A673 (cell line): ENCODE measurements at regions not wholly inside any gene's neighbourhood (a gene's known extent, or its start where the extent isn't known, plus 50 kb on each side); places are given as distances from the start of the nearest gene placed in this dataset.
"Not testable (repeated sequence)": the region's sequence is repeated elsewhere in the genome, so short reads cannot be mapped to it uniquely, and the experiment has no call there.

Experiments
- BruUV-seq: library from RNA; stranded (reverse); fragments of 400-500 nt; replicated peaks from 2 replicates; lab custom pipeline; 2021; lab: Mats Ljungman, UMichigan
- CTCF ChIA-PET: fragments of 300-600 bp; sonication (Branson Sonifier 250); formaldehyde crosslinking; loops from one replicate; lab custom pipeline; 2022; ENCODE audit warnings: antibody characterized with exemption; lab: Charles Lee
- POLR2A ChIA-PET: fragments of 300-600 bp; sonication (Branson Sonifier 250); formaldehyde crosslinking; loops from one replicate; lab custom pipeline; 2022; ENCODE audit warnings: antibody characterized with exemption; ENCODE audit not compliant: low non-redundant PET; lab: Charles Lee
- DNase-seq: peaks from one replicate; pipeline ENCODE4 v3.0.0-alpha.2; 2015; ENCODE audit warnings: low spot score
- H3K27ac ChIP-seq: fragments of 200-600 bp; sonication (generic); 2 replicates; pipeline ENCODE4 v1.5.1; 2016; ENCODE audit warnings: mixed run types, low read depth, mild to moderate bottlenecking, mixed read lengths, antibody characterized with exemption, low read length; ENCODE audit not compliant: poor library complexity, severe bottlenecking
- H3K27me3 ChIP-seq: fragments of 200-600 bp; sonication (generic); replicated peaks from 2 replicates; pipeline ENCODE4 v1.6.1; 2017; ENCODE audit warnings: mixed run types, low read depth, mild to moderate bottlenecking, mixed read lengths, antibody characterized with exemption, low read length; ENCODE audit not compliant: insufficient read depth, poor library complexity
- H3K36me3 ChIP-seq: fragments of 200-600 bp; sonication (generic); 2 replicates; pipeline ENCODE4 v1.6.1; 2016; ENCODE audit warnings: mixed run types, mild to moderate bottlenecking, mixed read lengths, antibody characterized with exemption, low read length; ENCODE audit not compliant: insufficient read depth, poor library complexity, severe bottlenecking
- H3K4me1 ChIP-seq: fragments of 200-600 bp; sonication (generic); 2 replicates; pipeline ENCODE4 v1.6.1; 2017; ENCODE audit warnings: mixed run types, mild to moderate bottlenecking, mixed read lengths, antibody characterized with exemption, low read length; ENCODE audit not compliant: insufficient read depth, poor library complexity, severe bottlenecking
- H3K4me3 ChIP-seq: fragments of 200-600 bp; sonication (generic); 2 replicates; pipeline ENCODE4 v1.5.1; 2016; ENCODE audit warnings: low read depth, mixed run types, mild to moderate bottlenecking, mixed read lengths, low read length; ENCODE audit not compliant: poor library complexity, severe bottlenecking
- H3K9me3 ChIP-seq: fragments of 200-600 bp; sonication (generic); 2 replicates; pipeline ENCODE4 v1.6.1; 2016; ENCODE audit warnings: mixed run types, low read depth, mild to moderate bottlenecking, mixed read lengths, antibody characterized with exemption, low read length; ENCODE audit not compliant: poor library complexity, severe bottlenecking
- CTCF ChIP-seq: fragments of 300-800, 200-600 bp; sonication (generic); conservative IDR thresholded peaks from 2 replicates; pipeline ENCODE4 v1.5.1; 2017; ENCODE audit warnings: low read depth, mild to moderate bottlenecking, antibody characterized with exemption, low read length, moderate library complexity, mixed read lengths
- EZH2 ChIP-seq: fragments of 200-600 bp; sonication (generic); IDR thresholded peaks from 2 replicates; pipeline ENCODE4 v1.6.1; 2017; ENCODE audit warnings: borderline replicate concordance, low read depth, mild to moderate bottlenecking, mixed read lengths, antibody characterized with exemption, low read length; ENCODE audit not compliant: poor library complexity, severe bottlenecking
- intact Hi-C: fragments of 100-400 bp; cut with micrococcal nuclease; formaldehyde crosslinking; loops from one replicate; pipeline ENCODE4 v1.10.0; 2022; ENCODE audit not compliant: unreplicated experiment

DNA sequence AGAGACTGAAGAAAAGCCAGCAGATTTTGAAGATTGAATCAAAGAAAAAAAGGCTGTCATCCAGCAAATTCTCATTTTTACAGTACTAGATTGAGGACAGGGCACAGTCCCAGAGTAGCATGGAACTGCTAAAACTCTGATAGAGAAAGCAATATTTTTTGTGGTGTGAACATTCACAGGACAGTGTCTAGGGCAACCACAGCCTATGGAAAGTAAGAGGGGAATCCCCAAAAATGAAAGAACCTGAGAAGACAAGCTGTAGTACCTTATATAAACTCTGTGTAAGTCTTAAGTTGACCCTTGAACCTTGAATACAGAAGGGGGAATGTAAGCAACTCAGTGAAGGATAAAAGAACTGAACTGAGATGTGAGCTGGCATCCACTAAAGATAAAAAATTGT, 540.3 kb downstream of the HINT1 start:
- Histone ChIP-seq H3K27me3 (no peaks in the 10 kb centered on the region), H3K9me3 (no peaks in the 10 kb centered on the region), H3K36me3 (no peaks in the 10 kb centered on the region), H3K4me3 (no peak overlapping the region), H3K4me1 (no peaks in the 10 kb centered on the region), H3K27ac (no peak overlapping the region)
- BruUV-seq, result no TSS peak
- DNase-seq, result no peak
- TF ChIP-seq EZH2, result no peak
- no peak for TF ChIP-seq CTCF
- ChIA-PET POLR2A (no interaction called here), CTCF (no interaction called here)
- intact Hi-C loops, result no loop called here

GRCh38 chr5:130616161-130616560, 548.9 kb downstream of the HINT1 start:
- no TSS peak for BruUV-seq
- Histone ChIP-seq H3K27ac (no peak overlapping the region), H3K4me1 (no peaks in the 10 kb centered on the region), H3K9me3 (no peaks in the 10 kb centered on the region), H3K27me3 (no peaks in the 10 kb centered on the region), H3K4me3 (no peak overlapping the region), H3K36me3 (no peaks in the 10 kb centered on the region)
- TF ChIP-seq CTCF (no peak), EZH2 (no peak)
- POLR2A ChIA-PET, result no interaction called here
- DNase-seq, result no peak
- CTCF ChIA-PET, result no interaction called here
- intact Hi-C loops, result no loop called here

GRCh38 chr5:130605234-130605633, 559.8 kb downstream of the HINT1 start:
- no peaks in the 10 kb centered on the region for H3K27me3 ChIP-seq
- no peaks in the 10 kb centered on the region for H3K4me1 ChIP-seq
- POLR2A ChIA-PET, result no interaction called here
- no peak overlapping the region for H3K4me3 ChIP-seq
- CTCF ChIA-PET, result no interaction called here
- no peak overlapping the region for H3K27ac ChIP-seq
- no peaks in the 10 kb centered on the region for H3K36me3 ChIP-seq
- intact Hi-C loops, result no loop called here
- BruUV-seq, result no TSS peak
- no peak for DNase-seq
- TF ChIP-seq EZH2 (no peak), CTCF (no peak)
- no peaks in the 10 kb centered on the region for H3K9me3 ChIP-seq

DNA sequence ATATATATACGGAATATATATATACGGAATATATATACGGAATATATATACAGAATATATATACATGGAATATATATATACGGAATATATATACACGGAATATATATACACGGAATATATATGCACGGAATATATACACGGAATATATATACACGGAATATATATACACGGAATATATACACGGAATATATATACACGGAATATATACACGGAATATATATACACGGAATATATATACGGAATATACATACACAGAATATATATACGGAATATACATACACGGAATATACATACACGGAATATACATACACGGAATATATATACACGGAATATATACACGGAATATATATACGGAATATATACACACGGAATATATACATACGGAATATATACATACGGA, 568.4 kb downstream of the HINT1 start:
- CTCF ChIA-PET, H3K4me3 ChIP-seq, H3K27ac ChIP-seq, BruUV-seq, DNase-seq, intact Hi-C loops, H3K9me3 ChIP-seq, POLR2A ChIA-PET, H3K27me3 ChIP-seq, H3K4me1 ChIP-seq, H3K36me3 ChIP-seq: not testable (repeated sequence)
